H9 (cell line): ENCODE measurements at regions not wholly inside any gene's neighbourhood (a gene's known extent, or its start where the extent isn't known, plus 50 kb on each side); places are given as distances from the start of the nearest gene placed in this dataset.

Source experiments
- DNase-seq: peaks from one replicate; pipeline ENCODE4 v3.0.0-alpha.2; 2017
- H2AFZ ChIP-seq: one replicate; pipeline ENCODE4 v1.6.1; 2013; ENCODE audit warnings: mild to moderate bottlenecking, low read length, control low read depth, moderate library complexity
- H2AK5ac ChIP-seq: 2 replicates; pipeline ENCODE4 v1.6.1; 2013; ENCODE audit warnings: low read length, control low read depth, mixed read lengths; ENCODE audit not compliant: insufficient read length
- H2BK120ac ChIP-seq: one replicate; pipeline ENCODE4 v1.6.1; 2013; ENCODE audit warnings: low read depth, mild to moderate bottlenecking, low read length, control low read depth, inconsistent platforms; ENCODE audit not compliant: poor library complexity, severe bottlenecking
- H2BK12ac ChIP-seq: 2 replicates; pipeline ENCODE4 v1.6.1; 2013; ENCODE audit warnings: low read length, control low read depth, mixed read lengths, low read depth; ENCODE audit not compliant: insufficient read length
- H2BK15ac ChIP-seq: 2 replicates; pipeline ENCODE4 v1.6.1; 2013; ENCODE audit warnings: low read depth, low read length, control low read depth
- H2BK20ac ChIP-seq: one replicate; pipeline ENCODE4 v1.6.1; 2013; ENCODE audit warnings: low read depth, mild to moderate bottlenecking, low read length, control low read depth, inconsistent platforms; ENCODE audit not compliant: poor library complexity, severe bottlenecking
- H2BK5ac ChIP-seq: 2 replicates; pipeline ENCODE4 v1.6.1; 2013; ENCODE audit warnings: low read length, control low read depth, mixed read lengths; ENCODE audit not compliant: insufficient read length
- H3K14ac ChIP-seq: 2 replicates; pipeline ENCODE4 v1.6.1; 2013; ENCODE audit warnings: low read length, control low read depth; ENCODE audit not compliant: insufficient read depth
- H3K18ac ChIP-seq: 2 replicates; pipeline ENCODE4 v1.6.1; 2013; ENCODE audit warnings: low read depth, mild to moderate bottlenecking, mixed read lengths, low read length, control low read depth; ENCODE audit not compliant: insufficient read length
- H3K23ac ChIP-seq: 2 replicates; pipeline ENCODE4 v1.6.1; 2013; ENCODE audit warnings: low read length, control low read depth, mixed read lengths, low read depth; ENCODE audit not compliant: insufficient read length
- H3K23me2 ChIP-seq: 2 replicates; pipeline ENCODE4 v1.6.1; 2013; ENCODE audit warnings: low read depth, mild to moderate bottlenecking, mixed read lengths, low read length, control low read depth; ENCODE audit not compliant: insufficient read length, poor library complexity, severe bottlenecking
- H3K27ac ChIP-seq: 2 replicates; pipeline ENCODE4 v1.5.1; 2013; ENCODE audit warnings: low read length, control low read depth, mixed read lengths, low read depth; ENCODE audit not compliant: insufficient read length
- H3K27me3 ChIP-seq: 2 replicates; pipeline ENCODE4 v1.6.1; 2013; ENCODE audit warnings: low read length, control low read depth, inconsistent platforms; ENCODE audit not compliant: insufficient read depth
- H3K4ac ChIP-seq: 2 replicates; pipeline ENCODE4 v1.6.1; 2013; ENCODE audit warnings: low read depth, mild to moderate bottlenecking, control low read depth, inconsistent platforms, low read length, moderate library complexity
- H3K4me1 ChIP-seq: 2 replicates; pipeline ENCODE4 v1.6.1; 2013; ENCODE audit warnings: low read length, control low read depth, inconsistent platforms; ENCODE audit not compliant: insufficient read depth
- H3K4me2 ChIP-seq: 2 replicates; pipeline ENCODE4 v1.6.1; 2013; ENCODE audit warnings: low read length, control low read depth, mixed read lengths; ENCODE audit not compliant: insufficient read length, insufficient read depth
- H3K56ac ChIP-seq: 2 replicates; pipeline ENCODE4 v1.6.1; 2013; ENCODE audit warnings: low read depth, mild to moderate bottlenecking, mixed read lengths, low read length, control low read depth; ENCODE audit not compliant: insufficient read length
- H3K79me1 ChIP-seq: 2 replicates; pipeline ENCODE4 v1.6.1; 2013; ENCODE audit warnings: low read depth, mild to moderate bottlenecking, moderate library complexity, low read length, control low read depth, inconsistent platforms; ENCODE audit not compliant: insufficient read depth, poor library complexity, severe bottlenecking
- H3K79me2 ChIP-seq: 2 replicates; pipeline ENCODE4 v1.6.1; 2013; ENCODE audit warnings: low read length, control low read depth, inconsistent platforms; ENCODE audit not compliant: insufficient read depth
- H3K9ac ChIP-seq: 2 replicates; pipeline ENCODE4 v1.6.1; 2013; ENCODE audit warnings: low read length, control low read depth, mixed read lengths; ENCODE audit not compliant: insufficient read length; ENCODE audit errors: extremely low read depth
- H3K9me3 ChIP-seq: one replicate; pipeline ENCODE4 v1.6.1; 2013; ENCODE audit warnings: low read depth, low read length, inconsistent platforms; ENCODE audit not compliant: control insufficient read depth
- H3T11ph ChIP-seq: one replicate; pipeline ENCODE4 v1.6.1; 2013; ENCODE audit warnings: mild to moderate bottlenecking, low read length, control low read depth, inconsistent platforms
- H4K20me1 ChIP-seq: one replicate; pipeline ENCODE4 v1.6.1; 2013; ENCODE audit not compliant: control insufficient read depth, insufficient read length, insufficient read depth
- H4K5ac ChIP-seq: 2 replicates; pipeline ENCODE4 v1.6.1; 2013; ENCODE audit warnings: low read depth, mild to moderate bottlenecking, mixed read lengths, low read length, control low read depth; ENCODE audit not compliant: insufficient read length
- H4K8ac ChIP-seq: replicated peaks from 2 replicates; pipeline ENCODE4 v1.6.1; 2013; ENCODE audit warnings: low read length, control low read depth, mixed read lengths, low read depth; ENCODE audit not compliant: insufficient read length
- H4K91ac ChIP-seq: 2 replicates; pipeline ENCODE4 v1.6.1; 2013; ENCODE audit warnings: low read depth, mild to moderate bottlenecking, moderate library complexity, mixed read lengths, low read length, control low read depth; ENCODE audit not compliant: insufficient read length
- H3K27ac Mint-ChIP-seq, 3 experiments: 2 replicates in 2 of 3; 3 replicates in 1 of 3; pipeline ENCODE4 v1.8.0; 2020 to 2021; ENCODE audit warnings: mixed read lengths in 3 of 3, mild to moderate bottlenecking in 1 of 3, moderate library complexity in 1 of 3
- H3K27me3 Mint-ChIP-seq: 2 replicates; pipeline ENCODE4 v1.8.0; 2021; ENCODE audit warnings: low read depth, mild to moderate bottlenecking, moderate library complexity, mixed read lengths
- H3K36me3 Mint-ChIP-seq, 3 experiments: 2 replicates in 2 of 3; 3 replicates in 1 of 3; pipeline ENCODE4 v1.8.0; 2020 to 2021; ENCODE audit warnings: low read depth in 3 of 3, mixed read lengths in 3 of 3; ENCODE audit not compliant: insufficient read depth in 1 of 3
- H3K4me1 Mint-ChIP-seq, 2 experiments: 2 replicates each; pipeline ENCODE4 v1.8.0; 2020; ENCODE audit warnings: mixed read lengths in 2 of 2
- H3K4me3 Mint-ChIP-seq, 2 experiments: 2 replicates in 1 of 2; 3 replicates in 1 of 2; pipeline ENCODE4 v1.8.0; 2020 to 2021; ENCODE audit warnings: mild to moderate bottlenecking in 2 of 2, mixed read lengths in 2 of 2, moderate library complexity in 1 of 2
- H3K9me3 Mint-ChIP-seq, 2 experiments: 2 replicates in 1 of 2; 3 replicates in 1 of 2; pipeline ENCODE4 v1.8.0; 2020; ENCODE audit warnings: mild to moderate bottlenecking in 2 of 2, mixed read lengths in 2 of 2, moderate library complexity in 1 of 2
- WGBS: extraction: QIAGEN DNeasy Blood & Tissue Kit; methylation state at CpG from one replicate; pipeline ENCODE4 v1.1.7; 2013; ENCODE audit warnings: missing lambda C conversion rate, low lambda C conversion rate, mixed read lengths; ENCODE audit not compliant: insufficient read length; ENCODE audit errors: extremely low coverage; 5-methylcytosine and 5-hydroxymethylcytosine counted together
- TF ChIP-seq, protein P1 (sequence below): fragments of 200-600 bp; sonication (generic); conservative IDR thresholded peaks from 3 replicates; pipeline ENCODE4 v1.8.0; 2021; ENCODE audit warnings: antibody characterized with exemption, mild to moderate bottlenecking

DNA sequence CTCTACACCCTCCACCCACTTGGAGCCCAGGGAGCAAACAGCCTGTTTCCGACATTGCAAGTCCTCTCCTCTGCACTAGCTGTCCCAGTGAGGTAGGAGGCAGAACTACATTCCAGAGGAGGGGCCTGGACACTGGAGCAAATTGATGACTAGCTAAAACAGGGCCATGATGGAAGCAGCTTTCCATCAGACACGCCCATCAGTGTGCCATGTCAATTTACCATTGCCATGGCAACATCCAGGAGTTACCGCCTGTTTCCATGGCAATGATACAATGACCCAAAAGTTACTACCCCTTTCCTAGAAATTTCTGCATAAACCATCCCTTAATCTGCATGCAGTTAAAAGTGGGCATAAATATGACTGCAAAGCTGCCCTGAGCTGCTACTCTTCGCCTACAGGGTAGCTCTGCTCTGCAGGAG is 647.1 kb downstream of the PTPRU start:
- Histone ChIP-seq H4K8ac (no peak overlapping the region), H3K4me1 (no peaks in the 10 kb centered on the region), H3K56ac (no peak overlapping the region), H3K9ac (no peak overlapping the region), H4K20me1 (no peaks in the 10 kb centered on the region), H4K5ac (no peak overlapping the region), H4K91ac (no peak overlapping the region), H3K9me3 (no peaks in the 10 kb centered on the region), H3K23ac (no peak overlapping the region), H2AK5ac (no peak overlapping the region), H3K23me2 (no peaks in the 10 kb centered on the region), H2BK120ac (no peak overlapping the region), H2BK20ac (no peak overlapping the region), H3K27ac (no peak overlapping the region), H3K14ac (no peak overlapping the region), H3K79me2 (no peaks in the 10 kb centered on the region), H3T11ph (no peak overlapping the region), H2BK5ac (no peak overlapping the region), H2AFZ (no peak overlapping the region), H3K4ac (no peak overlapping the region), H2BK12ac (no peak overlapping the region), H2BK15ac (no peak overlapping the region), H3K27me3 (no peaks in the 10 kb centered on the region), H3K79me1 (no peaks in the 10 kb centered on the region), H3K4me2 (no peak overlapping the region), H3K18ac (no peak overlapping the region)
- no peaks in the 10 kb centered on the region for H3K9me3 Mint-ChIP-seq
- peak overlapping the region in 1 of 3 experiments; percentile 65; a peak in 1 of 7 replicates for H3K27ac Mint-ChIP-seq
- no peak overlapping the region for H3K4me3 Mint-ChIP-seq
- peaks cover 2% of the 10 kb centered on the region; the same call in 1 of the 2 replicates for H3K27me3 Mint-ChIP-seq
- no CpG with 5 or more reads among the region's 4 CpGs for WGBS
- DNase-seq = no peak
- H3K36me3 Mint-ChIP-seq = no peaks in the 10 kb centered on the region
- TF ChIP-seq, protein P1, sequence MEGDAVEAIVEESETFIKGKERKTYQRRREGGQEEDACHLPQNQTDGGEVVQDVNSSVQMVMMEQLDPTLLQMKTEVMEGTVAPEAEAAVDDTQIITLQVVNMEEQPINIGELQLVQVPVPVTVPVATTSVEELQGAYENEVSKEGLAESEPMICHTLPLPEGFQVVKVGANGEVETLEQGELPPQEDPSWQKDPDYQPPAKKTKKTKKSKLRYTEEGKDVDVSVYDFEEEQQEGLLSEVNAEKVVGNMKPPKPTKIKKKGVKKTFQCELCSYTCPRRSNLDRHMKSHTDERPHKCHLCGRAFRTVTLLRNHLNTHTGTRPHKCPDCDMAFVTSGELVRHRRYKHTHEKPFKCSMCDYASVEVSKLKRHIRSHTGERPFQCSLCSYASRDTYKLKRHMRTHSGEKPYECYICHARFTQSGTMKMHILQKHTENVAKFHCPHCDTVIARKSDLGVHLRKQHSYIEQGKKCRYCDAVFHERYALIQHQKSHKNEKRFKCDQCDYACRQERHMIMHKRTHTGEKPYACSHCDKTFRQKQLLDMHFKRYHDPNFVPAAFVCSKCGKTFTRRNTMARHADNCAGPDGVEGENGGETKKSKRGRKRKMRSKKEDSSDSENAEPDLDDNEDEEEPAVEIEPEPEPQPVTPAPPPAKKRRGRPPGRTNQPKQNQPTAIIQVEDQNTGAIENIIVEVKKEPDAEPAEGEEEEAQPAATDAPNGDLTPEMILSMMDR = no peak
- H3K4me1 Mint-ChIP-seq = no peaks in the 10 kb centered on the region
